ENCODE measurements at regions not wholly inside any gene's neighbourhood (a gene's known extent, or its start where the extent isn't known, plus 50 kb on each side); places are given as distances from the start of the nearest gene placed in this dataset.
A peak's percentile ranks its signal among the peaks of the same experiment; 100 is the strongest.

GRCh38 chrX:139044680-139045079 is 333.2 kb upstream of the FGF13 start:
- no peak for TF ChIP-seq CTCF (conservative IDR thresholded peaks at IDR 0.05)
- DNase-seq, result no peak
- Histone ChIP-seq H3K27me3 (ENCODE audit: control insufficient read depth, insufficient read depth, low read length, poor library complexity, severe bottlenecking) (no peaks in the 10 kb centered on the region), H3K4me1 (ENCODE audit: control insufficient read depth, insufficient read depth, low read length) (no peaks in the 10 kb centered on the region), H3K9me3 (ENCODE audit: control insufficient read depth, low read length) (peaks cover 28% of the 10 kb centered on the region), H3K9ac (ENCODE audit: extremely low read depth, low read length, poor library complexity, severe bottlenecking) (no peak overlapping the region), H3K4me3 (ENCODE audit: low read length) (no peak overlapping the region), H3K27ac (ENCODE audit: low read depth, low read length) (no peak overlapping the region), H3K36me3 (ENCODE audit: control insufficient read depth, insufficient read depth, low read length) (no peaks in the 10 kb centered on the region)
- Mint-ChIP-seq H3K27ac (no peak overlapping the region), H3K27me3 (ENCODE audit: insufficient read depth) (no peaks in the 10 kb centered on the region), H3K4me3 (no peak overlapping the region), H3K4me1 (peaks cover 18% of the 10 kb centered on the region), H3K9me3 (peaks cover 34% of the 10 kb centered on the region), H3K36me3 (ENCODE audit: low read depth) (peaks cover 28% of the 10 kb centered on the region)
- 92 to 100% methylated on average over 4 to 6 of the region's 6 CpGs for WGBS, 2 experiments (ENCODE audit: insufficient coverage in 1 of 2, insufficient read length in 1 of 2)

- H3K9me3 Mint-ChIP-seq, result peaks cover 25% of the 10 kb centered on the region
Observed at GRCh38 chrX:139039041-139039440, 327.5 kb upstream of the FGF13 start.

GRCh38 chrX:139026811-139027210 is 315.3 kb upstream of the FGF13 start:
- Mint-ChIP-seq H3K36me3 (ENCODE audit: low read depth) (no peaks in the 10 kb centered on the region), H3K27ac (peak overlapping the region; percentile 16), H3K4me1 (peaks cover 7% of the 10 kb centered on the region), H3K4me3 (no peak overlapping the region), H3K27me3 (ENCODE audit: insufficient read depth) (no peaks in the 10 kb centered on the region), H3K9me3 (no peaks in the 10 kb centered on the region)
- H3K27ac ChIP-seq (ENCODE audit: low read depth, low read length), result no peak overlapping the region
- H3K36me3 ChIP-seq (ENCODE audit: control insufficient read depth, insufficient read depth, low read length), result no peaks in the 10 kb centered on the region
- no peak overlapping the region for H3K4me3 ChIP-seq (ENCODE audit: low read length)
- WGBS, 2 experiments (ENCODE audit: insufficient coverage in 1 of 2, insufficient read length in 1 of 2), result 100% methylated on average over 1 of the region's 1 CpG; no CpG with 5 or more reads in 1 of the 2 experiments
- no peak for TF ChIP-seq CTCF (conservative IDR thresholded peaks at IDR 0.05)
- H3K27me3 ChIP-seq (ENCODE audit: control insufficient read depth, insufficient read depth, low read length, poor library complexity, severe bottlenecking), result no peaks in the 10 kb centered on the region
- no peaks in the 10 kb centered on the region for H3K4me1 ChIP-seq (ENCODE audit: control insufficient read depth, insufficient read depth, low read length)
- no peak for DNase-seq
- no peaks in the 10 kb centered on the region for H3K9me3 ChIP-seq (ENCODE audit: control insufficient read depth, low read length)
- H3K9ac ChIP-seq (ENCODE audit: extremely low read depth, low read length, poor library complexity, severe bottlenecking), result no peak overlapping the region

More at GRCh38 chrX:139039041-139039440, 327.5 kb upstream of the FGF13 start:
- Histone ChIP-seq H3K9ac (ENCODE audit: extremely low read depth, low read length, poor library complexity, severe bottlenecking) (no peak overlapping the region), H3K27ac (ENCODE audit: low read depth, low read length) (no peak overlapping the region), H3K27me3 (ENCODE audit: control insufficient read depth, insufficient read depth, low read length, poor library complexity, severe bottlenecking) (no peaks in the 10 kb centered on the region), H3K4me1 (ENCODE audit: control insufficient read depth, insufficient read depth, low read length) (no peaks in the 10 kb centered on the region), H3K36me3 (ENCODE audit: control insufficient read depth, insufficient read depth, low read length) (no peaks in the 10 kb centered on the region), H3K4me3 (ENCODE audit: low read length) (no peak overlapping the region), H3K9me3 (ENCODE audit: control insufficient read depth, low read length) (peaks cover 15% of the 10 kb centered on the region)
- peaks cover 30% of the 10 kb centered on the region for H3K4me1 Mint-ChIP-seq
- no peak overlapping the region for H3K4me3 Mint-ChIP-seq
- H3K27ac Mint-ChIP-seq, result no peak overlapping the region
- H3K27me3 Mint-ChIP-seq (ENCODE audit: insufficient read depth), result no peaks in the 10 kb centered on the region
- TF ChIP-seq CTCF (conservative IDR thresholded peaks at IDR 0.05), result no peak
- peaks cover 19% of the 10 kb centered on the region for H3K36me3 Mint-ChIP-seq (ENCODE audit: low read depth)
- DNase-seq, result no peak

Data from endodermal cell (in vitro differentiated cells).